ENCODE measurements at regions not wholly inside any gene's neighbourhood (a gene's known extent, or its start where the extent isn't known, plus 50 kb on each side); places are given as distances from the start of the nearest gene placed in this dataset.

- no peak for TF ChIP-seq CTCF (IDR thresholded peaks at IDR 0.05; ENCODE audit: insufficient read depth, low read depth, low read length)
- DNase-seq (ENCODE audit: low read depth), result no peak
- H3K4me3 ChIP-seq (ENCODE audit: low read depth, low read length), result no peak overlapping the region
Measured at GRCh38 chr4:29307755-29308154, 1412.4 kb upstream of the PCDH7 start.

GRCh38 chr4:29309050-29309449, 1411.1 kb upstream of the PCDH7 start:
- H3K4me3 ChIP-seq (ENCODE audit: low read depth, low read length), result no peak overlapping the region
- no peak for TF ChIP-seq CTCF (IDR thresholded peaks at IDR 0.05; ENCODE audit: insufficient read depth, low read depth, low read length)
- no peak for DNase-seq (ENCODE audit: low read depth)

- no peak for DNase-seq (ENCODE audit: low read depth)
- TF ChIP-seq CTCF (IDR thresholded peaks at IDR 0.05; ENCODE audit: insufficient read depth, low read depth, low read length), result no peak
- no peak overlapping the region for H3K4me3 ChIP-seq (ENCODE audit: low read depth, low read length)
Measured at GRCh38 chr4:29310252-29310651, 1409.9 kb upstream of the PCDH7 start.

GRCh38 chr4:29311247-29311646, 1408.9 kb upstream of the PCDH7 start:
- H3K4me3 ChIP-seq (ENCODE audit: low read depth, low read length), result no peak overlapping the region
- no peak for DNase-seq (ENCODE audit: low read depth)
- TF ChIP-seq CTCF (IDR thresholded peaks at IDR 0.05; ENCODE audit: insufficient read depth, low read depth, low read length), result no peak

- H3K4me3 ChIP-seq (ENCODE audit: low read depth, low read length), result no peak overlapping the region
- TF ChIP-seq CTCF (IDR thresholded peaks at IDR 0.05; ENCODE audit: insufficient read depth, low read depth, low read length), result no peak
- peak; percentile 11 for DNase-seq (ENCODE audit: low read depth)
Measured at GRCh38 chr4:29319663-29320340, 1400.4 kb upstream of the PCDH7 start.

GRCh38 chr4:29320947-29321620, 1399.1 kb upstream of the PCDH7 start:
- TF ChIP-seq CTCF (IDR thresholded peaks at IDR 0.05; ENCODE audit: insufficient read depth, low read depth, low read length), result no peak
- no peak overlapping the region for H3K4me3 ChIP-seq (ENCODE audit: low read depth, low read length)
- DNase-seq (ENCODE audit: low read depth), result no peak
